ENCODE measurements at regions not wholly inside any gene's neighbourhood (a gene's known extent, or its start where the extent isn't known, plus 50 kb on each side); places are given as distances from the start of the nearest gene placed in this dataset.

- TF ChIP-seq CTCF (IDR thresholded peaks at IDR 0.05 in 4 of 5, conservative IDR thresholded peaks at IDR 0.05 in 1 of 5) (no peak), POLR2A (IDR thresholded peaks at IDR 0.05) (no peak)
Observed at GRCh38 chr10:121414366-121415062, 183.7 kb downstream of the FGFR2 start.

Measured in gastrocnemius medialis (tissue), 4 donors.